ENCODE measurements at regions not wholly inside any gene's neighbourhood (a gene's known extent, or its start where the extent isn't known, plus 50 kb on each side); places are given as distances from the start of the nearest gene placed in this dataset.

- no peak overlapping the region for H3K27ac ChIP-seq (ENCODE audit: low read length)
- no CpG with 5 or more reads among the region's 3 CpGs for WGBS (ENCODE audit: insufficient coverage, low lambda C conversion rate)
Measured at GRCh38 chr3:161555320-161555719, 58.7 kb downstream of the OTOL1 start.

DNA sequence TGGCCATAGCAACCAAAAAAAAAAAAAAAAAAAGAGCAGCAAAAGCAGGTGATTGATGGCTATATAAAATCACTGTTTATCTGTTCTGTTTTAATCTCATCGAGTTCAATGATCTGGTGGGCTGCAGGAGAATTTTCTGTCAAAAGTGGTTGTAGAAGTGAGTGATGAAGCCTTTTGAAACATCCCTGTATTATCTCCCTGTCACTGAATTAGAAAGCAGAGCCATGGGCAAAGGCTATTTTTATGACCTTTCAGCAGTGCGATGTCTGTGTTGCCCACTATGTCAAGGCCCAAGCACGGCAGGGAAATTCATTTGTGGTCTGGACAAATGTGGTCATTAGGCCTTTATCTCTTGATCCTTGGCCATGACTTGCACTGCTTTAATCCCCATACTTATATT lies 59.9 kb downstream of the OTOL1 start:
- no peak for DNase-seq
- Histone ChIP-seq H3K27me3 (ENCODE audit: control insufficient read depth, insufficient read depth, low read length) (no peaks in the 10 kb centered on the region), H3K9me3 (ENCODE audit: control insufficient read depth, low read depth, low read length) (no peaks in the 10 kb centered on the region), H3K36me3 (ENCODE audit: control insufficient read depth, insufficient read depth, low read length) (no peaks in the 10 kb centered on the region), H3K4me1 (ENCODE audit: control insufficient read depth, insufficient read depth, low read length) (no peaks in the 10 kb centered on the region), H3K27ac (ENCODE audit: low read length) (no peak overlapping the region), H3K4me3 (ENCODE audit: low read length) (no peak overlapping the region)
- no CpG with 5 or more reads among the region's 3 CpGs for WGBS (ENCODE audit: insufficient coverage, low lambda C conversion rate)

More at GRCh38 chr3:161555320-161555719, 58.7 kb downstream of the OTOL1 start:
- Histone ChIP-seq H3K36me3 (ENCODE audit: control insufficient read depth, insufficient read depth, low read length) (no peaks in the 10 kb centered on the region), H3K27me3 (ENCODE audit: control insufficient read depth, insufficient read depth, low read length) (no peaks in the 10 kb centered on the region), H3K4me3 (ENCODE audit: low read length) (no peak overlapping the region), H3K9me3 (ENCODE audit: control insufficient read depth, low read depth, low read length) (no peaks in the 10 kb centered on the region), H3K4me1 (ENCODE audit: control insufficient read depth, insufficient read depth, low read length) (no peaks in the 10 kb centered on the region)
- DNase-seq = no peak

DNA sequence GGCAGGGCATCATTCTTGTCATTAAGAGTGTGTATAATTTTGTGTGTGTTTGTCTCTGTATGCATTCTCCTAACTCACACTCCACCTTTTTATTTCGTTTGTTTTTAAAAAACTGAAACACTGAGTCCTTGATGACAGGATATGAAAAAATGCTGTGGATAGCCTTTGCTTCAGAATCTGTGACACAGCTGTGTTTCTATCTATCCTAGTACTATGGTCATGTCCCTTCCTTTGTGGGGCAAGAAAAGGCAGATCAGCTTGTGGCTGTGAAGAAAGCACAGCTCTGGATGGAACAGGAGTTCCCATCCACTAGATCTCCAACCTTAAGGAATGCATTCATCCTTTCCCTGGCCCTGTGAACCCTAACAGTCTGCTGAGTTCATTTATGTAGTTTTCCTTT lies 60.3 kb downstream of the OTOL1 start:
- Histone ChIP-seq H3K4me1 (ENCODE audit: control insufficient read depth, insufficient read depth, low read length) (no peaks in the 10 kb centered on the region), H3K4me3 (ENCODE audit: low read length) (no peak overlapping the region), H3K27ac (ENCODE audit: low read length) (no peak overlapping the region), H3K27me3 (ENCODE audit: control insufficient read depth, insufficient read depth, low read length) (no peaks in the 10 kb centered on the region), H3K36me3 (ENCODE audit: control insufficient read depth, insufficient read depth, low read length) (no peaks in the 10 kb centered on the region), H3K9me3 (ENCODE audit: control insufficient read depth, low read depth, low read length) (no peaks in the 10 kb centered on the region)
- WGBS (ENCODE audit: insufficient coverage, low lambda C conversion rate) = no CpG with 5 or more reads among the region's 1 CpG
- DNase-seq = no peak

GRCh38 chr3:161557445-161558150 lies 61.0 kb downstream of the OTOL1 start:
- DNase-seq = no peak
- Histone ChIP-seq H3K4me3 (ENCODE audit: low read length) (no peak overlapping the region), H3K9me3 (ENCODE audit: control insufficient read depth, low read depth, low read length) (no peaks in the 10 kb centered on the region), H3K4me1 (ENCODE audit: control insufficient read depth, insufficient read depth, low read length) (no peaks in the 10 kb centered on the region), H3K27me3 (ENCODE audit: control insufficient read depth, insufficient read depth, low read length) (no peaks in the 10 kb centered on the region), H3K36me3 (ENCODE audit: control insufficient read depth, insufficient read depth, low read length) (no peaks in the 10 kb centered on the region), H3K27ac (ENCODE audit: low read length) (no peak overlapping the region)
- no CpG with 5 or more reads among the region's 5 CpGs for WGBS (ENCODE audit: insufficient coverage, low lambda C conversion rate)

DNA sequence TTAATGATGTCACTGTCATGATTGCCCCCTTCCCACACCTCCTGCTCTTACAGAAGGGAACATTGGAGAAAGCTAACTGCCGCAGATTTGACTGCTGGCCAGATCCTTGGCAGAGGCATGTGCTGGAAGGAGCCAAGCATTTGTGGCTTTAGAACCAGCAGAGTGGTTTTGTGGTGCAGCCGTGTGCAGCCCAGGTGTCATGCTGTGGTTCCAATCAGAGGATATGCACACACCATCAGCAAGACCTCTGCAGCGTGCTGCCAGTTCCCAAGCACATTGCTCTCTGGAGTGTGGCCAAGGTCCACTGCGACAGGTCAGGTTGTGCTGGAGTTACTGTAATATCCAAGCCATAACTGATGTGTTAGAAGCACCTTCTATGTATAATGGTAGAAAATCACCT lies 61.6 kb downstream of the OTOL1 start:
- Histone ChIP-seq H3K9me3 (ENCODE audit: control insufficient read depth, low read depth, low read length) (no peaks in the 10 kb centered on the region), H3K27ac (ENCODE audit: low read length) (no peak overlapping the region), H3K4me3 (ENCODE audit: low read length) (no peak overlapping the region), H3K4me1 (ENCODE audit: control insufficient read depth, insufficient read depth, low read length) (no peaks in the 10 kb centered on the region), H3K36me3 (ENCODE audit: control insufficient read depth, insufficient read depth, low read length) (no peaks in the 10 kb centered on the region), H3K27me3 (ENCODE audit: control insufficient read depth, insufficient read depth, low read length) (no peaks in the 10 kb centered on the region)
- no peak for DNase-seq
- WGBS (ENCODE audit: insufficient coverage, low lambda C conversion rate) = no CpG with 5 or more reads among the region's 4 CpGs

- WGBS (ENCODE audit: insufficient coverage, low lambda C conversion rate) = 0% methylated on average over 1 of the region's 6 CpGs
- DNase-seq = no peak
Measured at GRCh38 chr3:161559177-161559998, 62.8 kb downstream of the OTOL1 start.

DNA sequence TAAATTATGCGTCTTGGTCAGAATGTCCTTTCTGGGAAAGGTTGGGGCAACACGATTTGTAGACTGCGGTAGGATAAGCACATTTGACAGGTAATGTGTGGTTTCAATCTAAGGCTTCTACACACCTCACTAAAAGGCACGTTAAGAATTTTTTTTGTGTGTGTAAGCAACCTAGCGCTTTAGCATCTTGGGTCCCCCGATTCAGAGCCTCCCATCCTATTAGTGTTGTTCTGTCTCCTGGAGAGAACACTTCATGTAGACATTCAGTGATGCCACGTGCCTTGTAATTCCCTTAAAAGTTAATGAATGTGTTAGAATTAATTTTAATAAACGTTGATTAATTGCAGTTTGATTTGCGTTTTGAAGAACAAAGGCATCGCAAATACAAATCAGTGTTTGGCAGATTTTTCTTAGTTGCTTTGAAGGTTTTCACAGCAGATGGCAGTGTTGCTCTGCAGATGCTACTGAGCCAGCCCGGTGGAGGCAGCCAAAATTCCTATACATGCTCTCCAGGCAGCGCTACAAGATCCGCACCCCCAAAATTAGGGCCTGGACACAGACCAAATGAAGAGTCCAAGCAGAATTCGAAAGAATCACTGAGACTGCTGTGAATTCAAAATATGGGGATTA lies 63.5 kb downstream of the OTOL1 start:
- Histone ChIP-seq H3K4me1 (ENCODE audit: control insufficient read depth, insufficient read depth, low read length) (no peaks in the 10 kb centered on the region), H3K36me3 (ENCODE audit: control insufficient read depth, insufficient read depth, low read length) (no peaks in the 10 kb centered on the region), H3K4me3 (ENCODE audit: low read length) (no peak overlapping the region), H3K27me3 (ENCODE audit: control insufficient read depth, insufficient read depth, low read length) (no peaks in the 10 kb centered on the region), H3K27ac (ENCODE audit: low read length) (no peak overlapping the region), H3K9me3 (ENCODE audit: control insufficient read depth, low read depth, low read length) (no peaks in the 10 kb centered on the region)
- 11% methylated on average over 3 of the region's 14 CpGs for WGBS (ENCODE audit: insufficient coverage, low lambda C conversion rate)
- peak in 1 of 2 donors; percentile 19 for DNase-seq

More at GRCh38 chr3:161559177-161559998, 62.8 kb downstream of the OTOL1 start:
- H3K4me3 ChIP-seq (ENCODE audit: low read length) = no peak overlapping the region
- H3K27me3 ChIP-seq (ENCODE audit: control insufficient read depth, insufficient read depth, low read length) = no peaks in the 10 kb centered on the region
- H3K9me3 ChIP-seq (ENCODE audit: control insufficient read depth, low read depth, low read length) = no peaks in the 10 kb centered on the region
- H3K36me3 ChIP-seq (ENCODE audit: control insufficient read depth, insufficient read depth, low read length) = no peaks in the 10 kb centered on the region
- no peak overlapping the region for H3K27ac ChIP-seq (ENCODE audit: low read length)
- H3K4me1 ChIP-seq (ENCODE audit: control insufficient read depth, insufficient read depth, low read length) = no peaks in the 10 kb centered on the region

- no peak for DNase-seq
- Histone ChIP-seq H3K27me3 (ENCODE audit: control insufficient read depth, insufficient read depth, low read length) (no peaks in the 10 kb centered on the region), H3K27ac (ENCODE audit: low read length) (no peak overlapping the region), H3K4me3 (ENCODE audit: low read length) (no peak overlapping the region), H3K9me3 (ENCODE audit: control insufficient read depth, low read depth, low read length) (no peaks in the 10 kb centered on the region), H3K4me1 (ENCODE audit: control insufficient read depth, insufficient read depth, low read length) (no peaks in the 10 kb centered on the region), H3K36me3 (ENCODE audit: control insufficient read depth, insufficient read depth, low read length) (no peaks in the 10 kb centered on the region)
- 89% methylated on average over 3 of the region's 5 CpGs for WGBS (ENCODE audit: insufficient coverage, low lambda C conversion rate)
Measured at GRCh38 chr3:161567577-161568361, 71.2 kb downstream of the OTOL1 start.

DNA sequence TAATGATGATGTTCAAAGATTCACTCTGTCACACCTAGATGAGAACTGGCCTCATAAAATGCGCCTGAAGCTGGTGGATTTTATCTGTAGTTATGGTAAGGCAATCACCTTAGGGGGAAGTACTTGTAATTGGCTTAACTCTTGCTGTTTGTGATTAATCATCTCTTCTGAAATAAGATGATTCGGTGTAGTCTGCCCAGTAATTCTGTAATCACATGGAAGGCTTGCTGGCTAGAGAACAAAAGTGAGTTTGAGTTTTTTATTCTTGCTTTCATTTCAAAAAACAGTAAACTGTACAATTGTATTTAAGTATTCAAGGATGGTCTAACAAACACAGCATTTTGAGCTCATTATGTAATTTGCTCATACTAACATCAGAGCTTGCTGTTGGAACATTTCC lies 72.1 kb downstream of the OTOL1 start:
- Histone ChIP-seq H3K9me3 (ENCODE audit: control insufficient read depth, low read depth, low read length) (no peaks in the 10 kb centered on the region), H3K27ac (ENCODE audit: low read length) (no peak overlapping the region), H3K36me3 (ENCODE audit: control insufficient read depth, insufficient read depth, low read length) (no peaks in the 10 kb centered on the region), H3K4me3 (ENCODE audit: low read length) (no peak overlapping the region), H3K4me1 (ENCODE audit: control insufficient read depth, insufficient read depth, low read length) (no peaks in the 10 kb centered on the region), H3K27me3 (ENCODE audit: control insufficient read depth, insufficient read depth, low read length) (no peaks in the 10 kb centered on the region)
- DNase-seq = no peak
- whole genome bisulfite sequencing (ENCODE audit: insufficient coverage, low lambda C conversion rate) = 80% methylated on average over 1 of the region's 2 CpGs

- H3K9me3 ChIP-seq (ENCODE audit: control insufficient read depth, low read depth, low read length) = no peaks in the 10 kb centered on the region
- WGBS (ENCODE audit: insufficient coverage, low lambda C conversion rate) = 89% methylated on average over 1 of the region's 1 CpG
- no peak overlapping the region for H3K27ac ChIP-seq (ENCODE audit: low read length)
- no peaks in the 10 kb centered on the region for H3K36me3 ChIP-seq (ENCODE audit: control insufficient read depth, insufficient read depth, low read length)
- no peaks in the 10 kb centered on the region for H3K27me3 ChIP-seq (ENCODE audit: control insufficient read depth, insufficient read depth, low read length)
- H3K4me3 ChIP-seq (ENCODE audit: low read length) = no peak overlapping the region
- DNase-seq = no peak
- no peaks in the 10 kb centered on the region for H3K4me1 ChIP-seq (ENCODE audit: control insufficient read depth, insufficient read depth, low read length)
Measured at GRCh38 chr3:161571951-161572350, 75.3 kb downstream of the OTOL1 start.
